Activated CD8-positive, alpha-beta memory T cell treated with anti-CD3 and anti-CD28 coated beads for 24 hours (primary cell): ENCODE measurements at regions not wholly inside any gene's neighbourhood (a gene's known extent, or its start where the extent isn't known, plus 50 kb on each side); places are given as distances from the start of the nearest gene placed in this dataset.

Source experiments
- DNase-seq: peaks from one replicate; pipeline ENCODE4 v3.0.0-alpha.2; 2020

DNA sequence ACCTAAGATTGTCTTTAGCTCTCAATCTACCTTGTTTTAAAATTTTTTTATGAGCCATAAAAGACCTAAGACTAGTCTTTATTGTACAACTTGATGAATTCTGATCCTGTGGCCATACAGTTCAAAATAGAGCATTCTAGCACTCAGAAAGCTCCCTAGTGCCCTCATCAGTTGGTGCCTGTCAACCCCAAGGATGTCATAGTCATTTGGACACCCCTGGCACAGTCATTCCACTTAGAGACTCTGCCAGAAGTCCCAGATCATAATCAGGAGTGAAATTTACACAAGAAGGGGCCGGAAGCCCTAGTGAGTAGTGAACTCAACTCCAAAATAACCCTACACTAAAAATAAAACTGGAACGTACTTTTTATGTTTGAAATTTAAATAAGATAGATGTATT lies 80.0 kb upstream of the INSIG1 start:
- no peak for DNase-seq

GRCh38 chr7:155218276-155219153 lies 79.2 kb upstream of the INSIG1 start:
- no peak for DNase-seq

- DNase-seq: no peak
These were observed 78.5 kb upstream of the INSIG1 start for GRCh38 chr7:155219154-155219531.

- DNase-seq: no peak
These were observed 77.5 kb upstream of the INSIG1 start for GRCh38 chr7:155219947-155220769.

DNA sequence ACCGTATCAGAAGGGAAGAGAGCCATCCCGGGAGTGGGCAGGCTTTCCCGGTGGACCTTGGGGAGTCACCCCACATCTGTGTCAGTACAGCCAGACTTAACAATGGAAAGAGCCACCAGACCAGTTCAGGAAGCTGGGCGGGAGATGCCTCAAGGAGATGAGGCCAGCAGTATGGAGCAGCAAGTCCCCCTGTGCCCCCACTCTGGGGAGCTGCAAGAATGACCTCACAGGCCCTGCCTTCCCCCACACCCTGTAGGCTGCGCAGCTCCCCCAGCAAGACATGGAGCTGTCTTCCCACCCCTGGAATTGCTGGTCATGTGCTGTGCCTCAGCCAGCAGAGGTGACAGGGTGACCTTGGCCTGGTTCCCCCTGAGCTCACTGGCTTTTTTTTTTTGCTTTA lies 76.8 kb upstream of the INSIG1 start:
- DNase-seq: no peak

GRCh38 chr7:155221547-155221946 lies 76.1 kb upstream of the INSIG1 start:
- DNase-seq: no peak

DNA sequence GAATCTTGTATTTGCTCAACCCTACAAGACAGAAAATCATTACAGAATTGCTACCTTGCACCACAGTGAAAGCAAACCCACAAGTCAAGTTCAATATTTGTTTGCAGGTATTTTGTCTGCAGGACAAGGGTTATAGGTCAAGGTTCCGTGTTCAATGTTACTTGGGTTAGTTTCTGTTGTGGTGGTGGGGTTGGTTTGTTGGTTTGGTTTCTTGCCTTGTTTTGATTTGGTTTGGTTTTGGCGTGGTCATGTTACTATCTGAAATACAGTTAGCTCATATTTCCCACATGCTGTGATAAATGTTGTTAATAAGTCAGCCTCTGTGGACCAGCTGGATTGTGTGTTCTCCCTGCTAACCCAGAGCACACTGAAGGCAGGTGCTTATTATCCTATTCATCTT lies 75.6 kb upstream of the INSIG1 start:
- DNase-seq: no peak

DNA sequence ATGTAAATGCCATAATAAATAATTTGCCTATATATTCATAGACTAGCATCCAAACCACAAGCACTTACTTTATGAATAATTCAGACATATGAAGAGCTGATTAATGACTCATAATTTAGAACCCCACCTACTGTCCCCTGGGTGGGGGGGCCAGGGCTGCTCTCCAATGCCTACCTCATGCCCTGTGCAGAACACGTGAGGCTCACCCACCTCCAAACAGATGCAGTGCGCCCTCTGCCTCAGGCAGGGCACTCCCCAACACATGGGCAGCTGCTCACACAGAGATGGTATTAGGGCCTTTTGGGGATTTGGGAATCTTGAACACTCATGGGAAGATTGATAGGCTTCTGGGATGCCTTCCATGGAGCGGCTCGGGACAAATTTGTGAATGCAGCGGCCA lies 75.1 kb upstream of the INSIG1 start:
- DNase-seq: no peak

DNA sequence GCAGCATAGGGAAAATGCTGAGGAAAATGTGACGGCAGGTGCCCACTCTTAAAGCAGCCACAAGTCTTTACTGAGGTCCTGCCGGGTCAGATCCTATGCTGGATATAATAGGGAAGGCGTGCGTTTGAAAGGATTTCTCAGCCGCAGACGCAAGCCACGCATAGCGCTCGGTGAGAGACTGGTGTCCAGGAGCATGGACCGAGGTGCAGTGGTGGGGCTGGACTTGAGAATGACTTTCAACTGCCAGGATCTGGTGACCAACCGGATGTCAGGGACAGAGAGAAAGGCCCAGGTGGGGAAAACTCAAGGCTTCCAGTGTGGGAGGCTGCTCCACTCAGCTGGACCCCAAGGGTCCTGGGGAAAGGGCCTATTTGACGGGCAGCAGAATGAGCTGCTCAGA lies 74.7 kb upstream of the INSIG1 start:
- no peak for DNase-seq

DNA sequence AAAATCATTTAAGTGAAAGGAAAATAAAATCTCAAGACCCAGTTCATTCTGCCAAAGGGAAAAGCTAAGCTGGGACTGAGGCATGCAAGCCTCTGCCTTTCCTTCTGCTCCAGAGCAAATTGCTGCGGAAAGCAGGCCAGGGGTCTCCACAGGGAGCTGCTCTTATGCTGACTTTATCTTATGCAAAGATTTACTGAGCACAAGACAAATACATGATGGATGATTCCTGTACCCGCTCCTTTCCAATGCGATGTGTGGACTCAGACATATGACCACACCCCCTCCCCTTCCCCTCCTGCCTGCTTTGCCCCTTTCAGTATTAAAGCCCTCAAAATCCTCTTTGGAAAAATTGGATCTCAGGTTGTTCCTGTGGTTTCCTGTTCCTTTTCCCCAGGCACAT lies 74.2 kb upstream of the INSIG1 start:
- no peak for DNase-seq

- DNase-seq: no peak
These were observed 73.4 kb upstream of the INSIG1 start for GRCh38 chr7:155224116-155224811.

DNA sequence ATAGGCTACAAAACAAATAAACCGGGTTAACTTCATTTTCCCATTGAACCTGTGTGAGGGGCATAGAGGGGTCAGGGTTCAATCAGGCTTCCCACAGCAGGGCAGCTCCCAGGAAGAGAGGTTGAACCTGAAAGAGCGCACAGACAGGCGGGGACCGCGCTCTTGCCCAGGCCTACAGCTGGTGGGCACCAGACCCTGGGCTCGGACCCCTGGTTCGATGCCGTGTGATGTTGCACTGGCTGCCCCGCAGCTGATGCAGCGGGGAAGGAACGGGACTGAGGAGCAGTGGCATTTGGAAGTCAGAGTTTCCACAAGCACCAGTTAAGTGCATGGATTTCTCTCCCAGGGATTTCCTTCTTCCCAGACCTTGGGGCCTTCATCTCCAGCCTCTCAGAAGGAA lies 72.6 kb upstream of the INSIG1 start:
- DNase-seq: no peak

GRCh38 chr7:155225516-155225915 lies 72.2 kb upstream of the INSIG1 start:
- no peak for DNase-seq

- no peak for DNase-seq
These were observed 71.2 kb upstream of the INSIG1 start for GRCh38 chr7:155226261-155227003.

DNA sequence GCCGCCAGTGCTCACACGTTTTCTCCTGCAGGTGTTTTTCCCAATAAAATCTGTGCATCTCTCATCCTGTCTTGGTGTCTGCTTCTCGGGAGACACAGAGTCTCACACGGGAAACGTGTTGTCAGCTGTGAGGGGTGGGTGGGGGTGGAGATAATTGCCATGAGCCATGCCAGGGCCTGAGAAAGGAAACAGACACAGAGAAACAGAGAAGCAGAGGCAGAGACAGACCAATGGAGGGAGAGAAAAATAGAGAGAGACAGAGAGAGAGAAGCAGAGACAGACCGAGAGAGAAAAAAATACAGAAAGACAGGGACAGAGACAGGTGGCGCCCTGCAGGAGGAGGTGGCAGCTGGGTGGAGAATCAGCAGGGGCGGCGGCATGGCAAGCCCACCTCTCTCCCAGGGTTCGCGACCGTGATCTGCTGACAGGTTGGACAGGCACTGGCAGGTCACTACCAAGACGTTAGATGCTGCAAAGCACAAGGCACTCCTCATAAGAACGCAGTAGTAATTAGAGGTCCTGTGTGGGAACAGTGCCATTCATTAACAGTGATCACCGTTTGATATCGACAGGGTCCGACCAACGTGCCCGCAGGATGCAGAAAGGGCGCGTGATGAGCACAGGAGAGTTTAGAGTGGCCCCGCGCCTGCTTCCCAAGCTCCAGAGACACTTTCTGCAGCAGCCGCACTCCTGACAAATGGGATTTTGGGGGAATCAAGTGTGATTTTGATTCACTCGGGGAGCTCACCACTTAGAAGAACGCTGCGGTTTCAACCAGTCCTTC lies 70.5 kb upstream of the INSIG1 start:
- no peak for DNase-seq

GRCh38 chr7:155227788-155228458 lies 69.8 kb upstream of the INSIG1 start:
- no peak for DNase-seq

DNA sequence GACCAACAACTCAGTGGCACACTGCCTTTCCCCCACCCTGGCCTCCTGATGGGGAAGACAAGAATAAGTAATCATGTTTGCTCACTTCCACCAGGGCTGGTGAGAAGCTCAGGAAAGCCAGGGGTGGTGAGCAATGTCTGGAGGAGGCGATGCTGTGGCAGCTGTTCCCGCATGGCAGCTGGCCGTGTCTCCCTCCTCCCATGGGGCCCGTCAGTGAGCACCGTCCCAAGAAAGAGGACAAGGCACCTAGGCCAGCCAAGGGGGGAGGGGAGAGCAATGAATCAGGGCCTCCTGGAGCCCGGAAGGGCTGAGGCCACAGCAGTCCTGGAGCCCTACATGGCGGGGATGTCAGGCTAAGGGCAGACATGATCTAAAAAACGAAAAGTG lies 69.2 kb upstream of the INSIG1 start:
- DNase-seq: no peak

- DNase-seq: no peak
These were observed 68.8 kb upstream of the INSIG1 start for GRCh38 chr7:155228894-155229293.

DNA sequence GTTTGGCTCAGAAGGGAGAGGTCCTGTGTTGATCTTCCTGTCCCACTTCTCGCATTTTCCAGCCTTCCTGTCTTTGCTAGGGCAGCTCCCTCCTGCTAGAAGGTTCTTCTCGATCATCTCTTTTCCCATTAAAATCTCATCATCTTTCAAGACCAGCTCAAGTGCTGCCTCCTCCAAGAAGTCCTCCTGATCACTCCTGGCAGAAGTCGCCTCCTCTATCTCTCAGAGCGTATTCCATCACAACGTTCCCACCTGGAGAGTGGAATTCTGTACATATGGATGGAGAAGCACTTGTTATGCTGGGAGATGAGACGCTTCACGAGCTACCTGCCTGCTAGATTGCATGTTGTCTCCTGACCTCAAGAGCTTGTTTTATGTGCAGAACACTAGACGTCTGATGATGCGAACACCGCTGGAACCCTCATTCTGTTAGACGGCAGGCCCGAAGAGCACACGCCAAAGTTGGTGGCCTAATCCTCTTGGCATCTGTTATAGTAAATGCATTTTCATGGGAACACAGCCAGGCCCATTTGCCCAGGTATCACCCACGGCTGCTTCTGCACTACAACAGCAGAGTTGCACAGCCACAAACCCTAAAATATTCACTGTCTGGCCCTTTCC lies 68.0 kb upstream of the INSIG1 start:
- DNase-seq: no peak

DNA sequence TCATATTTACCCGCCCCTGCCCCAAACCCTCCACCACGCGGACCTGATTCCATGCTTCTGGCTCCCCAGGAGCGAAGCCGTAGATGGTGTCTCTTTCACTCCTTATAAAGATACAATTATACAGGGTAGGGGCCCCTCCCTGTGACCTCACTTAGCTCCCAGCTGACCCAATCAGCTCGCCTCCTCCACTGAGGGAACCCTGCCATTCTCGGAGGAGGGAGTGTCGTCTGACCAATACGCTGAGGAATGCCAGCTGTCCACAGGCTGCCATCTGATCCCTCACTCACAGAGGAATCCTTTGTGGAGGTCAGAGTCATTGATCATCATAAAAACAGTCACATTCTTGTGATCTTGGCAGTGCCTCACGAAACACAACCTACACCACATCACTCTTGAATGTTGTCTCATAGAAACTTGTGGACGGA lies 67.5 kb upstream of the INSIG1 start:
- DNase-seq: no peak

GRCh38 chr7:155231241-155231800 lies 66.4 kb upstream of the INSIG1 start:
- DNase-seq: no peak
